HUES6 (cell line): ENCODE measurements at regions not wholly inside any gene's neighbourhood (a gene's known extent, or its start where the extent isn't known, plus 50 kb on each side); places are given as distances from the start of the nearest gene placed in this dataset.
"Not testable (repeated sequence)": the region's sequence is repeated elsewhere in the genome, so short reads cannot be mapped to it uniquely, and the experiment has no call there.

Experiments used
- H3K27ac ChIP-seq: 2 replicates; pipeline ENCODE4 v1.7.0; 2013; ENCODE audit warnings: low read depth, mild to moderate bottlenecking, low read length, inconsistent platforms
- H3K27me3 ChIP-seq: 2 replicates; pipeline ENCODE4 v1.6.1; 2013; ENCODE audit warnings: low read length; ENCODE audit not compliant: control insufficient read depth, insufficient read depth
- H3K36me3 ChIP-seq: 2 replicates; pipeline ENCODE4 v1.6.1; 2013; ENCODE audit warnings: low read length; ENCODE audit not compliant: control insufficient read depth, insufficient read depth
- H3K4me1 ChIP-seq: 2 replicates; pipeline ENCODE4 v1.6.1; 2013; ENCODE audit warnings: low read length; ENCODE audit not compliant: control insufficient read depth, insufficient read depth
- H3K4me3 ChIP-seq: 2 replicates; pipeline ENCODE4 v1.5.1; 2013; ENCODE audit warnings: low read depth, low read length
- H3K9ac ChIP-seq: one replicate; pipeline ENCODE4 v1.6.1; 2013; ENCODE audit warnings: mild to moderate bottlenecking, low read length
- H3K9me3 ChIP-seq: 2 replicates; pipeline ENCODE4 v1.6.1; 2013; ENCODE audit warnings: low read depth, low read length; ENCODE audit not compliant: control insufficient read depth, insufficient read depth

DNA sequence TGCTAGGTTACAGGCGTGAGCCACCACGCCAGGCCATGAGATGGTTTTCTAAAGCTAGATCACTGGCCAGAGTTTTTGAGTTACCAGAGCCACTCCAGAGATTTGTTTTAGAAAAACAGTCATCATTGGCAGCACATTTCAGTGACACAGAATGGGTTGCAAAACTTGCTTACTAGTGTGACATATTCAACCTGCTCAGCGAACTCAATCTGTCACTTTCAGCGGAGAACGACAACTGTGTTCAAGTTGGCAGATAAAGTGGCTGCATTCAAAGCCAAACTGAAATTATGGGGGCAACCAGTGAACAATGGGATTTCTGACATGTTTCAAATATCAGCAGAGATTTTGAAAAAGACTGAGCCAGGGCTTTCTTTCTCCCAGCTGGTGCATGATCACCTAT is 456.3 kb upstream of the ISX start:
- H3K9ac ChIP-seq = no peak overlapping the region
- H3K36me3 ChIP-seq = no peaks in the 10 kb centered on the region
- H3K27ac ChIP-seq = no peak overlapping the region
- peaks cover 11% of the 10 kb centered on the region; the same call in 1 of the 2 replicates for H3K9me3 ChIP-seq
- H3K4me1 ChIP-seq = no peaks in the 10 kb centered on the region
- H3K4me3 ChIP-seq = no peak overlapping the region
- H3K27me3 ChIP-seq = no peaks in the 10 kb centered on the region

DNA sequence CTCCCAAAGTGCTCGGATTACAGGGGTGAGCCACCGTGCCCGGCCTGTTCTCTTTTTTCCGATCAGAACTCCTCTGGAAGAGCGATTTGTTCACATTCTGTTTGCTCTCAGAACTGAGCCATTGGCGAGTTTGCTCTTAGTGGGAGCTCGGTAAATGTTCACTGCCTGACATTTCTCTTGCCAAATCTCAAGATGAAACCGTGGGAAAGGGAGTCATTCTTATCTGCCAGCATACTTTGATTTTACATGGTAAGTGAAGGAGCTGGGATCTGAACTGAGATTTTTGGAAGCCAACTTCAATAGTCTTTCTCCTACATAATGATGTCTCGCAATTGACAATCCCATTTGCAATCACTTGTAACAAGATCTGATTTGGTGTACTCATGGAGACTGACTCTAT is 445.8 kb upstream of the ISX start:
- Histone ChIP-seq H3K27ac (no peak overlapping the region), H3K27me3 (no peaks in the 10 kb centered on the region), H3K4me1 (no peaks in the 10 kb centered on the region), H3K4me3 (no peak overlapping the region), H3K9me3 (no peaks in the 10 kb centered on the region), H3K36me3 (no peaks in the 10 kb centered on the region), H3K9ac (no peak overlapping the region)

DNA sequence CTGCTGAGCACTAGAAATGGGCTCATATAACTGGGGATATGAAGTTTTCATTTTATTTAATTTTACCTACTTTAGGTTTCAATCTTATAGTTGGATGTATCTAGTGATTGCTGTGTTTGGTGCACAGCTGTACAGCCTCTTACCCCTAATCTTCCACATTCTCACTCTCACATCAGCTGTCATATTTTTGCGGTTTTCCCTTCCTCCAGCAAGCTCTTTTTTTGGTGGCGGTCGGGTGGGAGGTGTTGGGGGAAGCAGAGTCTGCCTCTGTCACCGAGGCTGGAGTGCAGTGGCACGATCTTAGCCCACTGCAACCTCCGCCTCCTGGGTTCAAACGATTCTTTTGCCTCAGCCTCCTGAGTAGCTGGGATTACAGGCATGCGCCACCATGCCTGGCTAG is 445.1 kb upstream of the ISX start:
- H3K36me3 ChIP-seq = no peaks in the 10 kb centered on the region
- H3K9me3 ChIP-seq = no peaks in the 10 kb centered on the region
- H3K4me1 ChIP-seq = no peaks in the 10 kb centered on the region
- no peak overlapping the region for H3K27ac ChIP-seq
- H3K9ac ChIP-seq = no peak overlapping the region
- H3K4me3 ChIP-seq = no peak overlapping the region
- no peaks in the 10 kb centered on the region for H3K27me3 ChIP-seq

- Histone ChIP-seq H3K27me3 (no peaks in the 10 kb centered on the region), H3K9me3 (peaks cover 11% of the 10 kb centered on the region), H3K4me1 (no peaks in the 10 kb centered on the region), H3K27ac (no peak overlapping the region), H3K9ac (no peak overlapping the region), H3K36me3 (no peaks in the 10 kb centered on the region), H3K4me3 (no peak overlapping the region)
Observed at GRCh38 chr22:34622602-34623001, 443.4 kb upstream of the ISX start.

GRCh38 chr22:34623580-34623979 is 442.4 kb upstream of the ISX start:
- no peaks in the 10 kb centered on the region for H3K27me3 ChIP-seq
- H3K4me3 ChIP-seq = no peak overlapping the region
- H3K36me3 ChIP-seq = no peaks in the 10 kb centered on the region
- peaks cover 14% of the 10 kb centered on the region for H3K9me3 ChIP-seq
- H3K27ac ChIP-seq = no peak overlapping the region
- no peaks in the 10 kb centered on the region for H3K4me1 ChIP-seq
- H3K9ac ChIP-seq = no peak overlapping the region

- not testable (repeated sequence) for H3K36me3 ChIP-seq, H3K4me3 ChIP-seq, H3K27ac ChIP-seq, H3K9ac ChIP-seq, H3K4me1 ChIP-seq, H3K27me3 ChIP-seq
- peaks cover 17% of the 10 kb centered on the region for H3K9me3 ChIP-seq
Observed at GRCh38 chr22:34625892-34626291, 440.1 kb upstream of the ISX start.

- Histone ChIP-seq H3K9me3 (no peaks in the 10 kb centered on the region), H3K27ac (no peak overlapping the region), H3K36me3 (no peaks in the 10 kb centered on the region), H3K4me3 (no peak overlapping the region), H3K27me3 (no peaks in the 10 kb centered on the region), H3K4me1 (peaks cover 9% of the 10 kb centered on the region; the same call in 1 of the 2 replicates), H3K9ac (no peak overlapping the region)
Observed at GRCh38 chr22:34638128-34638527, 427.8 kb upstream of the ISX start.

DNA sequence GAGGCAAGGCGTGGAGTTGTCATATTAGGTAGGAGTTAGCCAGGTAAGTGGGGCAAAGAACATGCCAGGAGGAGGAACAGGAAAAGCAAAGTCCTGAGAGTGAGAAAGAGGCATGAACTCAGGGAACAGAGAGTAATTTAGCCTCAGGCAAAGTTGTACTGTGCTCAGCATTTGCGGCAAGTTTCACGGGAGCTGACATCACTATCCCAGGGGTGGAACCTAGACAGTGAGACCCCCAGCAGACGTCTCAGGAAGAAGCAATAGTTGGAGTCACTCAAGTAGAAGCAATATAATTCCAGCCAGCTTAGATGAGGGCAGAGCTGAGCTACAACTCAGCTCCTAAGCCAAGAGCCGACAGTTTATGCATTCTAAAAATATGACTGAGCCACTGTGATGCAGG is 426.0 kb upstream of the ISX start:
- no peaks in the 10 kb centered on the region for H3K9me3 ChIP-seq
- H3K4me1 ChIP-seq = peaks cover 3% of the 10 kb centered on the region; the same call in 1 of the 2 replicates
- no peak overlapping the region for H3K9ac ChIP-seq
- no peak overlapping the region for H3K4me3 ChIP-seq
- H3K27ac ChIP-seq = no peak overlapping the region
- no peaks in the 10 kb centered on the region for H3K27me3 ChIP-seq
- H3K36me3 ChIP-seq = no peaks in the 10 kb centered on the region

GRCh38 chr22:34645375-34645774 is 420.6 kb upstream of the ISX start:
- no peak overlapping the region for H3K27ac ChIP-seq
- H3K36me3 ChIP-seq = no peaks in the 10 kb centered on the region
- H3K4me1 ChIP-seq = no peaks in the 10 kb centered on the region
- H3K9me3 ChIP-seq = no peaks in the 10 kb centered on the region
- H3K27me3 ChIP-seq = no peaks in the 10 kb centered on the region
- no peak overlapping the region for H3K9ac ChIP-seq
- H3K4me3 ChIP-seq = no peak overlapping the region

- H3K4me1 ChIP-seq = no peaks in the 10 kb centered on the region
- no peaks in the 10 kb centered on the region for H3K9me3 ChIP-seq
- H3K4me3 ChIP-seq = no peak overlapping the region
- no peaks in the 10 kb centered on the region for H3K27me3 ChIP-seq
- H3K27ac ChIP-seq = no peak overlapping the region
- H3K9ac ChIP-seq = no peak overlapping the region
- H3K36me3 ChIP-seq = no peaks in the 10 kb centered on the region
Observed at GRCh38 chr22:34669001-34669400, 397.0 kb upstream of the ISX start.

DNA sequence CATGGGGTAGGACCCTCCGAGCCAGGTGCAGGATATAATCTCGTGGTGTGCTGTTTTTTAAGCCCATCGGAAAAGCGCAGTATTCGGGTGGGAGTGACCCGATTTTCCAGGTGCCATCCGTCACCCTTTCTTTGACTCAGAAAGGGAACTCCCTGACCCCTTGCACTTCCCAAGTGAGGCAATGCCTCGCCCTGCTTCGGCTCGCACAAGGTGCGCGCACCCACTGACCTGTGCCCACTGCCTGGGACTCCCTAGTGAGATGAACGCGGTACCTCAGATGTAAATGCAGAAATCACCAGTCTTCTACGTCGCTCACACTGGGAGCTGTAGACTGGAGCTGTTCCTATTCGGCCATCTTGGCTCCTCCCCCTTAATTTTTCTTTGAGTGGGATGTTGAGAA is 382.9 kb upstream of the ISX start:
- H3K27ac ChIP-seq, H3K4me3 ChIP-seq, H3K9me3 ChIP-seq, H3K4me1 ChIP-seq, H3K9ac ChIP-seq, H3K36me3 ChIP-seq, H3K27me3 ChIP-seq: not testable (repeated sequence)

- not testable (repeated sequence) for H3K9me3 ChIP-seq, H3K9ac ChIP-seq, H3K36me3 ChIP-seq, H3K4me1 ChIP-seq, H3K4me3 ChIP-seq, H3K27ac ChIP-seq, H3K27me3 ChIP-seq
Observed at GRCh38 chr22:34684278-34684677, 381.7 kb upstream of the ISX start.
